Activated CD4-positive, alpha-beta T cell treated with anti-CD3 and anti-CD28 coated beads for 36 hours (primary cell): ENCODE measurements at regions not wholly inside any gene's neighbourhood (a gene's known extent, or its start where the extent isn't known, plus 50 kb on each side); places are given as distances from the start of the nearest gene placed in this dataset.

Experiments used
- ATAC-seq: fragments of 200-7000 bp; cut with Tn5 transposase; one replicate; pipeline ENCODE4 v1.10.0; 2021; ENCODE audit warnings: mild to moderate bottlenecking, moderate library complexity
- CTCF ChIA-PET: fragments of 350-600 bp; sonication (Branson Sonifier 250); formaldehyde crosslinking; loops from one replicate; lab custom pipeline; 2021; ENCODE audit warnings: antibody characterized with exemption; lab: Charles Lee
- POLR2A ChIA-PET: fragments of 350-600 bp; sonication (Branson Sonifier 250); formaldehyde crosslinking; loops from one replicate; lab custom pipeline; 2021; ENCODE audit warnings: antibody characterized with exemption, inconsistent platforms; lab: Charles Lee
- DNase-seq: peaks from one replicate; pipeline ENCODE4 v3.0.0-alpha.2; 2020
- H3K27ac Mint-ChIP-seq: one replicate; pipeline ENCODE4 v1.8.0; 2021; ENCODE audit warnings: mixed read lengths
- H3K27me3 Mint-ChIP-seq: one replicate; pipeline ENCODE4 v1.8.0; 2021; ENCODE audit warnings: mixed read lengths
- H3K36me3 Mint-ChIP-seq: one replicate; pipeline ENCODE4 v1.8.0; 2021; ENCODE audit warnings: low read depth, mixed read lengths
- H3K4me1 Mint-ChIP-seq: one replicate; pipeline ENCODE4 v1.8.0; 2021; ENCODE audit warnings: mixed read lengths
- H3K4me3 Mint-ChIP-seq: one replicate; pipeline ENCODE4 v1.8.0; 2021; ENCODE audit warnings: mild to moderate bottlenecking, moderate library complexity, mixed read lengths
- H3K9me3 Mint-ChIP-seq: one replicate; pipeline ENCODE4 v1.8.0; 2021; ENCODE audit warnings: low read depth, mixed read lengths
- intact Hi-C, 2 experiments: fragments of 100-400 bp; cut with DNase I in 1 of 2; cut with micrococcal nuclease in 1 of 2; formaldehyde crosslinking; loops; one replicate each; pipeline versions ENCODE4 v1.14.2 to v1.15.1; 2022 to 2024; cut with DNase I, micrococcal nuclease

- intact Hi-C loops: no loop called here
Observed at GRCh38 chr15:70251246-70251990, 153.7 kb upstream of the TLE3 start.

GRCh38 chr15:70250208-70251201, 152.8 kb upstream of the TLE3 start:
- Mint-ChIP-seq H3K9me3 (no peaks in the 10 kb centered on the region), H3K36me3 (no peaks in the 10 kb centered on the region), H3K27me3 (no peaks in the 10 kb centered on the region), H3K4me3 (no peak overlapping the region), H3K27ac (no peak overlapping the region), H3K4me1 (peaks cover 23% of the 10 kb centered on the region)
- POLR2A ChIA-PET: no interaction called here
- DNase-seq (no peak), ATAC-seq (no peak)
- intact Hi-C loops: no loop called here
- CTCF ChIA-PET: interaction anchor here (1.3 kb wide), 1 partner anchor 10 kb away, joined by 6 read pairs; no protein-coding TSS in a partner anchor

More at GRCh38 chr15:70251246-70251990, 153.7 kb upstream of the TLE3 start:
- Mint-ChIP-seq H3K27me3 (peaks cover 3% of the 10 kb centered on the region), H3K36me3 (no peaks in the 10 kb centered on the region), H3K4me3 (no peak overlapping the region), H3K9me3 (no peaks in the 10 kb centered on the region), H3K27ac (no peak overlapping the region), H3K4me1 (peaks cover 19% of the 10 kb centered on the region)
- ATAC-seq: no peak
- DNase-seq: no peak
- POLR2A ChIA-PET: no interaction called here
- CTCF ChIA-PET: interaction anchor here (1.3 kb wide), 1 partner anchor 11 kb away, joined by 6 read pairs; no protein-coding TSS in a partner anchor

GRCh38 chr15:70249616-70250015, 151.9 kb upstream of the TLE3 start:
- no peak for ATAC-seq
- no peak overlapping the region for H3K27ac Mint-ChIP-seq
- CTCF ChIA-PET: interaction anchor here (0.7 kb wide), 1 partner anchor 208 kb away, joined by 3 read pairs; no protein-coding TSS in a partner anchor
- intact Hi-C loops: no loop called here
- no peaks in the 10 kb centered on the region for H3K36me3 Mint-ChIP-seq
- no peaks in the 10 kb centered on the region for H3K9me3 Mint-ChIP-seq
- peaks cover 23% of the 10 kb centered on the region for H3K4me1 Mint-ChIP-seq
- POLR2A ChIA-PET: no interaction called here
- H3K27me3 Mint-ChIP-seq: no peaks in the 10 kb centered on the region
- no peak overlapping the region for H3K4me3 Mint-ChIP-seq
- no peak for DNase-seq

DNA sequence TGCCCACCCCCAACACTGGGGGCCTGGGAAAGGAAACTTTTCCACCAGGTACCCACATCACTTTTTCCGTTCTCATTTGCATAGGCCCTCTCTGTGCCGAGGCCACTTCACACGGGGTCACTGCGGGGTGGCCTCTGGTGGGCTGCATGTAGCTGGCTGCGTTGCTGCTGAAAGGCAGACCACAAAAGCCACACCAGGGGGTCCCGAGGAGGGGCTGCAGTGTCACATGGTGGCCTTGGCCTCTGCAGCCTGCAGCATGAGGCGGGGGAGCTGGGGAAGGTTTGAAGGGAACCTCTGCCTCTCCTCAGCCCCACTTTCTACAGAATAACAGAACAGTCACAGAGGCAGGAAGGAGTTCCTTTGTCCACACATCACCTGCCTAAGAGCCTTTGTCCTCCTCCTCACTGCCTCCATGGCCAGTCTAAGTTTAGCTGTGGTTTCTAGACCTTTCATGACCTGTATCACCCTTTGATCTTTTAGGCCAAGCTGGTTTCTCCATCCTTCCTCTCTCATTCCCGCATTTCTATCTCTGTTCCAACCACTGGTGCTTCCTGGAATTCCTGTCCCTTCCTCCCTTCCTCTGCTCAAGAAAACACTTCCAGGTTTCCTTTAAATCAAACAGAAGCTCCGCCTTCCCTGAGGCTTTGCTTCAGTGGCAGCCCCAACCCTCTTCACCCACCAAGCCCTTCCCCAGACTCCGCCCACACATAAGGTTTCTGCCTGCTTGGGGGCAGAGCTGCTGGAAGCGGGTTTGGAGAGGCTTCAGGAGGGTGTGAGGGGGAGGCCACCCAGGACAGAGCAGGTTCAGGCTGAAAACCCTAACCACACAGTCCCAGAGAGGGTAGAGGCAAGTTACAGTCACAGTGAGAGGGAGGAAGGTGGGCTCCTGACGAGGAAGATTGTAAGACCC, 150.7 kb upstream of the TLE3 start:
- ATAC-seq (no peak), DNase-seq (no peak)
- Mint-ChIP-seq H3K4me3 (no peak overlapping the region), H3K9me3 (no peaks in the 10 kb centered on the region), H3K4me1 (peaks cover 23% of the 10 kb centered on the region), H3K36me3 (no peaks in the 10 kb centered on the region), H3K27ac (no peak overlapping the region), H3K27me3 (no peaks in the 10 kb centered on the region)
- CTCF ChIA-PET: no interaction called here
- POLR2A ChIA-PET: no interaction called here
- intact Hi-C loops: no loop called here

- no peak for DNase-seq
- ChIA-PET POLR2A (no interaction called here), CTCF (interaction anchor here (0.6 kb wide), 1 partner anchor 310 kb away, joined by 3 read pairs; no protein-coding TSS in a partner anchor)
- H3K9me3 Mint-ChIP-seq: no peaks in the 10 kb centered on the region
- no peak overlapping the region for H3K27ac Mint-ChIP-seq
- H3K4me1 Mint-ChIP-seq: peaks cover 34% of the 10 kb centered on the region
- H3K27me3 Mint-ChIP-seq: no peaks in the 10 kb centered on the region
- ATAC-seq: peak; percentile 31
- no peak overlapping the region for H3K4me3 Mint-ChIP-seq
- no peaks in the 10 kb centered on the region for H3K36me3 Mint-ChIP-seq
- intact Hi-C loops: no loop called here
Observed at GRCh38 chr15:70247281-70247680, 149.6 kb upstream of the TLE3 start.

GRCh38 chr15:70246623-70247220, 149.0 kb upstream of the TLE3 start:
- Mint-ChIP-seq H3K9me3 (no peaks in the 10 kb centered on the region), H3K27me3 (no peaks in the 10 kb centered on the region), H3K27ac (no peak overlapping the region), H3K4me3 (no peak overlapping the region), H3K4me1 (peaks cover 35% of the 10 kb centered on the region), H3K36me3 (no peaks in the 10 kb centered on the region)
- intact Hi-C loops: no loop called here
- no peak for DNase-seq
- no peak for ATAC-seq
- ChIA-PET CTCF (interaction anchor here (0.6 kb wide), 1 partner anchor 309 kb away, joined by 3 read pairs; no protein-coding TSS in a partner anchor), POLR2A (interaction anchor here (0.6 kb wide), 1 partner anchor 158 kb away, joined by 3 read pairs; no protein-coding TSS in a partner anchor)

DNA sequence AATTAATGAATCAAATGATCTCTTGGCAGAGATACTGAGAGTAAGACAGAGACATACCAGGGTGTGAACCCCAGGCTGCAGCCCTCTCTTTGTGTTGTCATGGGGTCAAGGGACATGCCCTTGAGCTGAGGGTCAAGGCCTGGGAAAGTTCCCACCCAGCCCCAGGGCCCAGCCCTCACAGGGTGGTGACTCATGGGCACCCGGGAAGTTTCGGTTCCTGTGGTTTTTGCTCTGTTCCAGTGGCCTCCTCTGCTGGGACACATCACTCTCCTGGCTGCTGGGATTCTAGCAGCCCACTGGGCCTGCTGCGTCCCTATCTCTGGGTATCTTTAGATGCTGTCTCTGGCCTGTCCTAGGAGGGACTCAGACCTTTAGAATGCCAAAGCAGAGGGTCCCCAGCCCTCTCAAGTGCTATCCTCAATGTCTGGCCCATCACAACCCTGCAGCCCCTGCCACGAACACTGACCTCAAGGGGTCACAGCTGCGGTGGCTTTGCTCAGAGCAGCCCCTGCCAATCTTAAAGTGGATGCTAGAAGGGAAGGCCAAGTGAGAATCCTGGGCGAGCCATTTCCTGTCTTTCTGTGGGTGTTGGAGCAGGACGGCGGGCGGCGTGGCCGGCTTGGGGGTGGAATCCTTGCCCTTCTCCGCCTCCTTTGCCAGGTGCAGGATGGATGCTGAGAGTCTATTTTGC, 148.4 kb upstream of the TLE3 start:
- POLR2A ChIA-PET: interaction anchor here (0.6 kb wide), 1 partner anchor 159 kb away, joined by 3 read pairs; no protein-coding TSS in a partner anchor

GRCh38 chr15:70244978-70245542, 147.3 kb upstream of the TLE3 start:
- intact Hi-C loops: no loop called here
- Mint-ChIP-seq H3K4me1 (peaks cover 41% of the 10 kb centered on the region), H3K27me3 (peaks cover 2% of the 10 kb centered on the region), H3K27ac (no peak overlapping the region), H3K9me3 (no peaks in the 10 kb centered on the region), H3K36me3 (no peaks in the 10 kb centered on the region), H3K4me3 (no peak overlapping the region)
- no peak for ATAC-seq
- DNase-seq: no peak
- ChIA-PET POLR2A (interaction anchor here (0.6 kb wide), 2 partner anchors 13 to 323 kb away, joined by 3 to 4 read pairs; no protein-coding TSS in a partner anchor), CTCF (no interaction called here)

More for the DNA sequence above, 148.4 kb upstream of the TLE3 start:
- no peaks in the 10 kb centered on the region for H3K9me3 Mint-ChIP-seq
- no peaks in the 10 kb centered on the region for H3K27me3 Mint-ChIP-seq
- intact Hi-C loops: no loop called here
- H3K36me3 Mint-ChIP-seq: no peaks in the 10 kb centered on the region
- CTCF ChIA-PET: no interaction called here
- H3K4me3 Mint-ChIP-seq: no peak overlapping the region
- H3K4me1 Mint-ChIP-seq: peaks cover 34% of the 10 kb centered on the region
- ATAC-seq (no peak), DNase-seq (no peak)
- no peak overlapping the region for H3K27ac Mint-ChIP-seq

DNA sequence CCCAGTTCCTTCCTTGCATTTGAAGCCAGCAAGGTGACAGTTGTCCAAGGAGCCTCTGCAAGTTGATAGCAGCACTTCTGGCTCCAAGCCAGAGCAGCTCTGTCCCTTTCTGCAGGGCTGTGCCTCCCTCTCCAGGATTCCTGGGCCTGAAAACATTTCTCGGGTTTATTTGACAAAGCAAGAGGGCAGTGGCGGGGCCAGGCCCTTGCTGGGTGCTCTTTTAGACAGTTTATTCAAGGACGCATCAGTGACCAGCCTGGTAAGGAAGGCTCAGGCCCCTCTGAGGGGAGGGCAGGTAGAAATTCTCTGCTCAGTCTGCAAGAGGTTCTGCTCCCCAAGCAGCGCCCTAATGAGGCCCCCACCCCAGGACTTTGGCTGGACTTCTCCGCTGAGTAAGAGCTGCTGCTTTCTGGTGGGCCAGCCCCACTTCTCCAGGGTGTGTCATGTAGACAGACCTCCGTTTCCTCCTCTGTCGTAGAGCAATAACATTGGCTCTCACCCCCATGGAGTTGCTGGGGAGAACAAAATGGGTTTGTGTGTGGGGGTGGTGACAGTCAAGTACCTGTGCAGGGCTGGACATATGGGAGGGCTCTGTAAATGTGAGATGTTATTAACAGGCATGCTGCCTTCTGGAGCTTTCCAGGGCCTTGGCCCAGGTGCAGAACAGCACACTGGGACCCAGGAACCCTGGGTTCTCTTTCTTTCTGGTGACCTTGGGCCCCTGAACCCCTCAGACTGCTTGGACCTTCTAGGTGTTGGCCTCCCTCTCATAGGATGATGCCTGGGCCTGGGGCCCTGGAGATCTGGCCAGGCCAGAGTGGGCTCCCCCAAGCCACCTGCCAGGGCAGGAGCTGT, 146.2 kb upstream of the TLE3 start:
- intact Hi-C loops: no loop called here
- POLR2A ChIA-PET: interaction anchor here (0.6 kb wide), 1 partner anchor 324 kb away, joined by 4 read pairs; no protein-coding TSS in a partner anchor
- CTCF ChIA-PET: interaction anchor here (0.6 kb wide), 1 partner anchor 56 kb away, joined by 3 read pairs; no protein-coding TSS in a partner anchor
- Mint-ChIP-seq H3K4me1 (peaks cover 43% of the 10 kb centered on the region), H3K36me3 (no peaks in the 10 kb centered on the region), H3K9me3 (no peaks in the 10 kb centered on the region), H3K27ac (no peak overlapping the region), H3K27me3 (peaks cover 2% of the 10 kb centered on the region), H3K4me3 (no peak overlapping the region)
- DNase-seq: no peak
- ATAC-seq: no peak
